VCaP (cell line): ENCODE measurements at regions not wholly inside any gene's neighbourhood (a gene's known extent, or its start where the extent isn't known, plus 50 kb on each side); places are given as distances from the start of the nearest gene placed in this dataset.
A peak's percentile ranks its signal among the peaks of the same experiment; 100 is the strongest.

Source experiments
- H3K27ac ChIP-seq: fragments of 450-650 bp; 2 replicates; pipeline ENCODE4 v1.5.1; 2017
- CTCF ChIP-seq: fragments of 450-650 bp; conservative IDR thresholded peaks from 2 replicates; pipeline ENCODE4 v1.5.1; 2017; ENCODE audit warnings: mild to moderate bottlenecking, moderate library complexity

DNA sequence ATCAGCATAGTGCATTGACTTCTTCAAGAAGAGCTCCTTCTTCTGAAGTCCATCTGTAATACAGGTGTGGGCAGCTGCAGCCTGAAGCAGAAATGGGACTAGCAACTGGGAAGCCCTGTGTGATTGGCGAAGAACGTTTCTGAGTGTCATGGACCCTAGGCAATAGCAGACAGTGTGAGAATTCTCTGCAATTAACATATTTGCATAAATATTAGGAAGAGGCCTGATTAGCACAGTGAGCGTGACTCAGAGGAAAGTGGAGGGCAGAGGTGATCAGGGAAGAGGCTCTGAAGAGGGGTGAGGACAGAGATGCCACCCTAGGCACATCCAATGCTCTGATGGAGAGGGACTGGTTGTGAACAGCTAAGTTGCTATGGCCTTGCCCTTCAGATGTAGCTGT, 171.2 kb upstream of the ZBED5 start:
- no peak overlapping the region for H3K27ac ChIP-seq
- TF ChIP-seq CTCF, result no peak

DNA sequence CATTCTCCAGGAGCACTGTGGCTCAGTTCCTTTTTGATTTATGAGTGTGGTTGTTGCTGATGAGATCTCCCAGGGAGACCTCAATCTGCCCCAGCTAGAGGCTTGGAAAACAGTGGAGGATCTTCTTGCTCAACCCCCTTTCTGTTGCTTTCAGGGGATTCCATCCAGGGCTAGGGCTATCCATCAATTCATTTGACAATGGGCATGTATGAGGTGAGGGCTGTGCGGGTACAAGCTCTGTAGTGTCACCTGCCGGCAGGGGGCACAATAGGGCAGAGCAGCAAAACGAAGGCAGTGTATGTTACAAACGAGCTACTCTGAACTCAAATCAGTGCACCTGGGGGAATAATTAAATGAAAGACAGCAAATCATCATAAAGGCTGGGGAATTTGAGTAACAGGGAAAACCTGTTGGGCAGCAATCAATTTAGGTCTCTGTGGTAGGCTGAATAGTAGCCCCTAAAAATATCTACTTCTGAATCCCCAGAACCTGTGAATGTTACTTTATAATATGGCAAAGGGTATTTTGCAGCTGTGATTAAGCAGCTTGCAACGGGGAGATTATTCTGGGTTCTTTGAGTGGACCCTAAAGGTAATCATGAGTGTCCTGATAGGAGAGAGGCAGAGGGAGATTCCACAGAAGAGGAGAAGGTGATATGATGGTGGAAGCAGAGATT, 170.3 kb upstream of the ZBED5 start:
- no peak overlapping the region for H3K27ac ChIP-seq
- TF ChIP-seq CTCF, result peak; percentile 91

GRCh38 chr11:11027288-11027687, 169.4 kb upstream of the ZBED5 start:
- TF ChIP-seq CTCF, result no peak
- H3K27ac ChIP-seq, result no peak overlapping the region

DNA sequence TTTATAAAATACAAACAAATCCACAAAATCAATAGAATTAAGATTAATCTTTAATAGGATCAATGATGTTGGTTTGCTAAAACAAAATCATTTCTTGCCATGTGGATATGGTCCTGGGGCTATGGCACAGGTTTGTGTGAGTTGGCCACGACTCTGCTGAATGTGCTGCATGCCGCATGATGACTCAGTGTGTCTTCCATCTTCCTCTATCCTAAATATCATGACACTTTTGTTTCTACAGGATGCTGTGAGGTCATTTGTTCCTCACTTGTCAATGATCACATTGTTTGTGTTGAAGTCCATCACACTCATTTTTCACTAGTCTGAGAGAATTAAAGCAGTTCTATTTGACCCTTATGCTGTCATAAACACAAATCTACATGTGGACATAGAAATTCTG, 167.2 kb upstream of the ZBED5 start:
- no peak overlapping the region for H3K27ac ChIP-seq
- TF ChIP-seq CTCF, result no peak

DNA sequence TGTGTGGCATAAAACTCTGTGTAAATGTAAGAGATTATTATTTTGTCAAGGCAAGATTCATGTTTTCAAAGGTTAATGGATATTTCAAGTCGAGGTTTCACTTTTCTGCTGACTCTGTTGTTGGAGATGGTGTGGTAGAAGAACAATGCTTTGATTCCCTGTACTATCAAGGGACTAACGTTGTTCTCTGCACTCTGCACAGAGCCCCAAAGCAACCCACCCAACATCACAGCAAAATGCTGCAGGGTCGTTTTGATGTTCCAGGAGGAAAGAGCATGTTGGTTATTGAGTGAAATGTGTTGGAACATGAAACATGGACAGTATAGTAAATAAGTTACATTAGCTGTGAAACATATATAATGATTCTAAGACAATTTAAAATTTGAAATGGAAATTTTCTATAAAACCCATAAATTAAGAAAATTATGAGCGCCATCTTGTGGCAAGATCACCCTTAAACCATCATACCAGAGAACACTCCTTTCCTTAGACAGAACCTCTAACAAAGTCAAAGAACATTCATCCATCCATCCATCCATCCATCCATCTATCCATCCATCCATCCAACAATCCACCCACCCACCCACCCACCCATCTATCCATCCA, 164.4 kb upstream of the ZBED5 start:
- no peak overlapping the region for H3K27ac ChIP-seq
- peak; percentile 59 for TF ChIP-seq CTCF

- H3K27ac ChIP-seq, result no peak overlapping the region
- TF ChIP-seq CTCF, result no peak
Measured at GRCh38 chr11:11021563-11021962, 163.7 kb upstream of the ZBED5 start.

GRCh38 chr11:11020747-11021149, 162.9 kb upstream of the ZBED5 start:
- TF ChIP-seq CTCF, result no peak
- H3K27ac ChIP-seq, result no peak overlapping the region
